ENCODE measurements at regions not wholly inside any gene's neighbourhood (a gene's known extent, or its start where the extent isn't known, plus 50 kb on each side); places are given as distances from the start of the nearest gene placed in this dataset.

DNA sequence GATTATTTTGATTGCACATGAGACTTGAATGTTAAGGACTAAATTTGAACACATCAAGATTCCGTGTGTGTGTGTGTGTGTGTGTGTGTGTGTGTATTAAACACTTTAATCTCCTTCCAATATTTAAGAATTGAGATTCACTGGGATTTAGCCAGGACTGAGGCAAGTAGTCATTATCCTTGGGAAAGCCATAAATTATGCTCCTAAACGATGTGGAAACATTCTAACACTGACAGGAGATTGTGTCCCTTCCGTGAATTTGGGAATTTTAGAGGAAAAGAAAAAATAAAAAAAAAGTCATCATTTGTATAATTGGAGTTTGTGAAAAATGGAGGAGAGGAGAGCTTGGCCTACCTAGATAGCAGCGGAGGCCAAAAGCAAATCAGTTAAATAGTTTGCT, 212.9 kb downstream of the DUSP6 start:
- DNase-seq (ENCODE audit: low spot score): no peak
- no peaks in the 10 kb centered on the region for H3K4me1 ChIP-seq
- no peaks in the 10 kb centered on the region for H4K20me1 ChIP-seq (ENCODE audit: low read depth)
- Mint-ChIP-seq H3K36me3 (no peaks in the 10 kb centered on the region), H3K4me3 (no peak overlapping the region), H3K27me3 (ENCODE audit: insufficient read depth, low read depth) (no peaks in the 10 kb centered on the region), H3K4me1 (peaks cover 8% of the 10 kb centered on the region), H3K27ac (no peak overlapping the region), H3K9me3 (peaks cover 3% of the 10 kb centered on the region)
- no peaks in the 10 kb centered on the region for H3F3A ChIP-seq (ENCODE audit: low read depth)
- H3K9ac ChIP-seq: no peak overlapping the region
- TF ChIP-seq EZH2 (IDR thresholded peaks at IDR 0.05) (no peak), EZH2phosphoT487 (IDR thresholded peaks at IDR 0.05) (no peak), CTCF (IDR thresholded peaks at IDR 0.05) (no peak)
- no peak overlapping the region for H3K4me2 ChIP-seq
- H3K79me2 ChIP-seq (ENCODE audit: low read depth): no peaks in the 10 kb centered on the region
- H3K9me3 ChIP-seq (ENCODE audit: low read depth): no peaks in the 10 kb centered on the region
- no peak overlapping the region for H3K27ac ChIP-seq
- H3K36me3 ChIP-seq: no peaks in the 10 kb centered on the region
- no peaks in the 10 kb centered on the region for H3K27me3 ChIP-seq
- no peak overlapping the region for H2AFZ ChIP-seq (replicated peaks)
- no peak overlapping the region for H3K4me3 ChIP-seq

DNA sequence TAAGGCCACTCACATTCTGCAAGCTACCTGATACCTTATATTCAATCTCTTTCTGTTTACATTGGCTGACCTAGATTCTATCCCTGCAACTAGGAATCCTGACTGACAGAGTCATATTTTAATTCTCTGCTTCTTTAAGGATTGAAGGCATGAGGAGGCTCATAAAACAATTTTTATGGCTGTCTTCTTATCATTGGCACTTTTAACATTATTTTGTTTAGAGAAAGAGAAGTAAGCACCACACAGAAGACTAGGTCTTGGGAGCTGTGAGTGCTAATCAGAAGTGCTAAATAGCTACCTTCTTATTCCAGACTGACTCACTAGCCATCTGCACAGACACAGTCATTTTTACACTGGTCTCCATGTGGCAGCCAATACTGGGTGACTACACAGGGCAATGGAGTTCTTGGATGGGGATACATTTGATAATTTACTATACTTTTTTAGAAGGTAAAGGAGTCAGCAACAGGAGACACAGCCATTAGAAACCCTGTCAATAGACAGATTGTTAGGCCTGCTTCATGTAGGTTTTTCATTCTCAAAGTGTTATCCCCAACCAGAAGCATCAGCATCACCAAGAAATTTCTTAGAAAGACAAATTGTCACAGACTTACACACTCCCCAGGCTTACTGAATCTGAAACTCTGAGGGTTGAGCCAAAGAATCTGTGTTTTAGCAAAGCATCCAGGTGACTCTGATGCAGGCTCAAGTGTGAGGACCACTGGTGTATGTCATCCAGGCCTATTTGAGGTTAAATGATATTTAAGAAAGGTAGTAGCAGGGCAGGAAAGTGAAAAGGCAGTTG, 214.1 kb downstream of the DUSP6 start:
- Histone ChIP-seq H3K9ac (no peak overlapping the region), H3F3A (ENCODE audit: low read depth) (no peaks in the 10 kb centered on the region), H3K27me3 (no peaks in the 10 kb centered on the region), H3K9me3 (ENCODE audit: low read depth) (no peaks in the 10 kb centered on the region), H4K20me1 (ENCODE audit: low read depth) (no peaks in the 10 kb centered on the region), H3K4me3 (no peak overlapping the region), H3K36me3 (no peaks in the 10 kb centered on the region), H3K4me2 (no peak overlapping the region), H3K27ac (no peak overlapping the region), H2AFZ (replicated peaks) (no peak overlapping the region), H3K79me2 (ENCODE audit: low read depth) (no peaks in the 10 kb centered on the region), H3K4me1 (no peaks in the 10 kb centered on the region)
- Mint-ChIP-seq H3K27ac (no peak overlapping the region), H3K36me3 (no peaks in the 10 kb centered on the region), H3K4me1 (no peaks in the 10 kb centered on the region), H3K4me3 (no peak overlapping the region), H3K9me3 (peaks cover 3% of the 10 kb centered on the region), H3K27me3 (ENCODE audit: insufficient read depth, low read depth) (no peaks in the 10 kb centered on the region)
- DNase-seq (ENCODE audit: low spot score): no peak
- no peak for TF ChIP-seq CTCF (IDR thresholded peaks at IDR 0.05)
- TF ChIP-seq EZH2phosphoT487 (IDR thresholded peaks at IDR 0.05): no peak
- TF ChIP-seq EZH2 (IDR thresholded peaks at IDR 0.05): no peak

DNA sequence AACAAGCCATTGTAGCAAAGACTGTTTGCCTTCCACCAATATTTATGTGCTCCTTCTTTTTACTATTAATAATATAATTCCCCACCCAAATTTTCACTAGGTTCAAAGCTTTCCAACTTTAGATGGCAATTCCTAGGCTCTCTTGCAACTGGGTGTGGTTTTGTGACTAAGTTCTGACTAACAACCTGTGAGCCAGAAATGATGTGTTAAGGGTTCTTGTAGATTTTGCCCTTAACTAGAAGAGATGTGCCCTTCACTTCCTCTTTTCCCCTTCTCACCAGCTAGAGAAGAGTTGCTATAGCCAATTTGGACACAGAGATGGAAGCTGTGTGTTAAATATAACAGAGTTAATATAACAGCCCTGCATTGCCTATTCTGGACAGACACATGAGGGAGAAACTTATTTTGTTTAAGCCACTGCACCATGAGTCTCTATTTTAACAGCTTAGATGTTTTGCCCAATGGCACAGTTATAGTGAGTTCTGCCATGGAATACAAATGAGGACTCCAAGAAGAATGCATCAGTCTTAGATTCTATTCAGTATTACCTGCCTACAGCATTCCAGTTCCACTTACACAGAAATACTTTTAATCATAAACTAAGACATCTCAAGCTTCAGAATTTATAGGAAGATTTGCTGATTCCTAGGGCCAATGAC, 216.2 kb downstream of the DUSP6 start:
- no peaks in the 10 kb centered on the region for H4K20me1 ChIP-seq (ENCODE audit: low read depth)
- H3K4me3 Mint-ChIP-seq: no peak overlapping the region
- H3K4me3 ChIP-seq: no peak overlapping the region
- H3K36me3 Mint-ChIP-seq: no peaks in the 10 kb centered on the region
- H3F3A ChIP-seq (ENCODE audit: low read depth): no peaks in the 10 kb centered on the region
- H3K27me3 Mint-ChIP-seq (ENCODE audit: insufficient read depth, low read depth): no peaks in the 10 kb centered on the region
- H3K27me3 ChIP-seq: no peaks in the 10 kb centered on the region
- H3K79me2 ChIP-seq (ENCODE audit: low read depth): no peaks in the 10 kb centered on the region
- no peak overlapping the region for H2AFZ ChIP-seq (replicated peaks)
- no peak overlapping the region for H3K27ac Mint-ChIP-seq
- TF ChIP-seq CTCF (IDR thresholded peaks at IDR 0.05) (no peak), EZH2 (IDR thresholded peaks at IDR 0.05) (no peak), EZH2phosphoT487 (IDR thresholded peaks at IDR 0.05) (no peak)
- H3K4me1 Mint-ChIP-seq: no peaks in the 10 kb centered on the region
- no peaks in the 10 kb centered on the region for H3K4me1 ChIP-seq
- H3K27ac ChIP-seq: no peak overlapping the region
- no peak overlapping the region for H3K4me2 ChIP-seq
- no peaks in the 10 kb centered on the region for H3K9me3 ChIP-seq (ENCODE audit: low read depth)
- no peak overlapping the region for H3K9ac ChIP-seq
- DNase-seq (ENCODE audit: low spot score): no peak
- no peaks in the 10 kb centered on the region for H3K36me3 ChIP-seq
- no peaks in the 10 kb centered on the region for H3K9me3 Mint-ChIP-seq
